Dendritic cell treated with granulocyte-macrophage colony-stimulating factor and Interleukin-4, amounts not matched to agents 40 ng/mL and 50 ng/mL, for 4 days (primary cell): ENCODE measurements at regions not wholly inside any gene's neighbourhood (a gene's known extent, or its start where the extent isn't known, plus 50 kb on each side); places are given as distances from the start of the nearest gene placed in this dataset.

Experiments
- H3K27ac Mint-ChIP-seq: one replicate; pipeline ENCODE4 v1.8.0; 2022; ENCODE audit warnings: mild to moderate bottlenecking, mixed read lengths
- H3K27me3 Mint-ChIP-seq: one replicate; pipeline ENCODE4 v1.8.0; 2022; ENCODE audit warnings: mild to moderate bottlenecking, mixed read lengths
- H3K36me3 Mint-ChIP-seq: one replicate; pipeline ENCODE4 v1.8.0; 2022; ENCODE audit warnings: low read depth, mixed read lengths
- H3K4me1 Mint-ChIP-seq: one replicate; pipeline ENCODE4 v1.8.0; 2022; ENCODE audit warnings: low read depth, mixed read lengths
- H3K4me3 Mint-ChIP-seq: one replicate; pipeline ENCODE4 v1.8.0; 2022; ENCODE audit warnings: mild to moderate bottlenecking, moderate library complexity, mixed read lengths
- H3K9me3 Mint-ChIP-seq: one replicate; pipeline ENCODE4 v1.8.0; 2022; ENCODE audit warnings: mixed read lengths
- intact Hi-C: fragments of 100-400 bp; cut with micrococcal nuclease; formaldehyde crosslinking; loops from one replicate; pipeline ENCODE4 v1.15.0; 2022

- H3K4me3 Mint-ChIP-seq: no peak overlapping the region
- no peak overlapping the region for H3K27ac Mint-ChIP-seq
- no peaks in the 10 kb centered on the region for H3K27me3 Mint-ChIP-seq
- H3K9me3 Mint-ChIP-seq: no peaks in the 10 kb centered on the region
- intact Hi-C loops: no loop called here
- no peaks in the 10 kb centered on the region for H3K4me1 Mint-ChIP-seq
- no peaks in the 10 kb centered on the region for H3K36me3 Mint-ChIP-seq
These were observed 60.4 kb upstream of the OBI1 start for GRCh38 chr13:78719367-78719766.

GRCh38 chr13:78714717-78715116 lies 55.8 kb upstream of the OBI1 start:
- intact Hi-C loops: no loop called here
- H3K9me3 Mint-ChIP-seq: no peaks in the 10 kb centered on the region
- no peaks in the 10 kb centered on the region for H3K27me3 Mint-ChIP-seq
- no peaks in the 10 kb centered on the region for H3K4me1 Mint-ChIP-seq
- no peaks in the 10 kb centered on the region for H3K36me3 Mint-ChIP-seq
- H3K27ac Mint-ChIP-seq: no peak overlapping the region
- H3K4me3 Mint-ChIP-seq: no peak overlapping the region

- H3K4me1 Mint-ChIP-seq: no peaks in the 10 kb centered on the region
- H3K4me3 Mint-ChIP-seq: no peak overlapping the region
- H3K9me3 Mint-ChIP-seq: no peaks in the 10 kb centered on the region
- no peak overlapping the region for H3K27ac Mint-ChIP-seq
- H3K27me3 Mint-ChIP-seq: no peaks in the 10 kb centered on the region
- intact Hi-C loops: no loop called here
- no peaks in the 10 kb centered on the region for H3K36me3 Mint-ChIP-seq
These were observed 53.9 kb upstream of the OBI1 start for GRCh38 chr13:78712831-78713230.

GRCh38 chr13:78709028-78709427 lies 50.1 kb upstream of the OBI1 start:
- intact Hi-C loops: no loop called here
- Mint-ChIP-seq H3K9me3 (peaks cover 6% of the 10 kb centered on the region), H3K4me1 (no peaks in the 10 kb centered on the region), H3K27me3 (no peaks in the 10 kb centered on the region), H3K27ac (no peak overlapping the region), H3K4me3 (no peak overlapping the region), H3K36me3 (no peaks in the 10 kb centered on the region)
